Sigmoid colon (tissue), 3 donors: ENCODE measurements at regions not wholly inside any gene's neighbourhood (a gene's known extent, or its start where the extent isn't known, plus 50 kb on each side); places are given as distances from the start of the nearest gene placed in this dataset.

Experiments used
- CTCF ChIP-seq, 4 experiments: fragments of 450-650 bp in 3 of 4; fragments of 200-600 bp in 1 of 4; IDR thresholded peaks; one replicate each; pipeline ENCODE4 v1.5.1; 2016 to 2019; ENCODE audit warnings: antibody characterized with exemption in 4 of 4, mild to moderate bottlenecking in 3 of 4, moderate library complexity in 2 of 4
- POLR2A ChIP-seq, 2 donors: fragments of 450-650 bp; IDR thresholded peaks; one replicate each; pipeline ENCODE4 v1.6.1; 2016; ENCODE audit warnings: antibody characterized with exemption in 2 of 2, mild to moderate bottlenecking in 2 of 2, moderate library complexity in 2 of 2

DNA sequence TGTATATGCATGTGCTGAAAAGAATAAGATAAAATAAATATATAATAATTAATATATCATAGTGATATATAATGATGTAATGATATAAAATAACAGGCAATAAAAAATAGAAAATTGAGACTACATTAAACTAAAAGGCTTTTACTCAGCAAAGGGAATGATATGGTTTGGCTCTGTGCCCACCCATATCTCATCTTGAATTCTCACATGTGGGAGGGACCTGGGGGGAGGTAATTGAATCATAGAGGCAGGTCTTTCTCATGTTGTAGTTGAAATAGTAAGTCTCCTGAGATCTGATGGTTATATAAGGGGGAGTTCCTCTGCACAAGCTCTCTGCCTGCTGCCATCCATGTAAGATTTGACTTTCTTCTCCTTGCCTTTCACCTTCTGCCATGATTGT is 1550.9 kb upstream of the CDH6 start:
- TF ChIP-seq CTCF (IDR thresholded peaks at IDR 0.05) (no peak), POLR2A (IDR thresholded peaks at IDR 0.05) (no peak)
